ENCODE measurements at regions not wholly inside any gene's neighbourhood (a gene's known extent, or its start where the extent isn't known, plus 50 kb on each side); places are given as distances from the start of the nearest gene placed in this dataset.

- TF ChIP-seq POLR2A (IDR thresholded peaks at IDR 0.05) (no peak), CTCF (IDR thresholded peaks at IDR 0.05 in 4 of 5, conservative IDR thresholded peaks at IDR 0.05 in 1 of 5) (no peak)
These were observed 538.1 kb upstream of the TBL1XR1 start for GRCh38 chr3:177735431-177735830.
